IMR-90 (cell line): ENCODE measurements at regions not wholly inside any gene's neighbourhood (a gene's known extent, or its start where the extent isn't known, plus 50 kb on each side); places are given as distances from the start of the nearest gene placed in this dataset.
A peak's percentile ranks its signal among the peaks of the same experiment; 100 is the strongest.

Experiments
- ATAC-seq: fragments of 200-7000 bp; cut with Tn5 transposase; 2 replicates; pipeline ENCODE4 v1.9.1; 2020; ENCODE audit warnings: low read depth, mild to moderate bottlenecking, moderate library complexity
- BruUV-seq: library from RNA; stranded (reverse); fragments of 400-500 nt; replicated peaks from 2 replicates; lab custom pipeline; 2021; lab: Mats Ljungman, UMichigan
- CTCF ChIA-PET: fragments of 300-600 bp; formaldehyde crosslinking; extraction: SDS; loops from one replicate; lab custom pipeline; 2021; ENCODE audit warnings: antibody characterized with exemption; lab: Yijun Ruan, JAX
- POLR2A ChIA-PET: fragments of 300-600 bp; sonication (Branson Sonifier 250); formaldehyde crosslinking; loops from one replicate; lab custom pipeline; 2022; ENCODE audit warnings: antibody characterized with exemption; ENCODE audit not compliant: unreplicated experiment; lab: Charles Lee
- DNase-seq: peaks from one replicate; pipeline ENCODE4 v3.0.0; 2013
- H2AFZ ChIP-seq: replicated peaks from 2 replicates; pipeline ENCODE3; 2013; ENCODE audit warnings: low read length, mild to moderate bottlenecking; ENCODE audit not compliant: poor library complexity
- H2AK5ac ChIP-seq: 2 replicates; pipeline ENCODE4 v1.6.1; 2013; ENCODE audit warnings: low read depth, low read length, inconsistent platforms
- H2AK9ac ChIP-seq: replicated peaks from 2 replicates; pipeline ENCODE3; 2013; ENCODE audit warnings: mild to moderate bottlenecking, low read depth, low read length, moderate library complexity; ENCODE audit not compliant: poor library complexity
- H2BK120ac ChIP-seq: 2 replicates; pipeline ENCODE4 v1.6.1; 2013; ENCODE audit warnings: low read depth, low read length, inconsistent platforms
- H2BK15ac ChIP-seq: 3 replicates; pipeline ENCODE4 v1.6.1; 2013; ENCODE audit warnings: low read depth, low read length, inconsistent platforms
- H2BK20ac ChIP-seq: 2 replicates; pipeline ENCODE4 v1.6.1; 2013; ENCODE audit warnings: low read depth, mild to moderate bottlenecking, inconsistent platforms, low read length, moderate library complexity
- H2BK5ac ChIP-seq: 2 replicates; pipeline ENCODE4 v1.6.1; 2013; ENCODE audit warnings: mild to moderate bottlenecking, low read depth, low read length, inconsistent platforms; ENCODE audit not compliant: poor library complexity, severe bottlenecking
- H3K14ac ChIP-seq: replicated peaks from 2 replicates; pipeline ENCODE4 v1.6.1; 2013; ENCODE audit warnings: low read depth, low read length, inconsistent platforms
- H3K18ac ChIP-seq: 2 replicates; pipeline ENCODE4 v1.6.1; 2013; ENCODE audit warnings: low read depth, low read length, control low read depth
- H3K23ac ChIP-seq: 2 replicates; pipeline ENCODE4 v1.6.1; 2013; ENCODE audit warnings: low read depth, low read length, inconsistent platforms
- H3K27ac ChIP-seq: 2 replicates; pipeline ENCODE4 v1.5.1; 2013; ENCODE audit warnings: mild to moderate bottlenecking, control low read depth, low read length; ENCODE audit not compliant: insufficient read depth
- H3K27me3 ChIP-seq: 2 replicates; pipeline ENCODE4 v1.6.1; 2013; ENCODE audit warnings: low read length; ENCODE audit not compliant: control insufficient read depth, insufficient read depth
- H3K36me3 ChIP-seq: 2 replicates; pipeline ENCODE4 v1.6.1; 2013; ENCODE audit warnings: low read length, mixed read lengths; ENCODE audit not compliant: control insufficient read depth, insufficient read depth
- H3K4ac ChIP-seq: 2 replicates; pipeline ENCODE4 v1.6.1; 2013; ENCODE audit warnings: low read depth, low read length, inconsistent platforms
- H3K4me1 ChIP-seq: 2 replicates; pipeline ENCODE4 v1.6.1; 2013; ENCODE audit warnings: low read length, mixed read lengths; ENCODE audit not compliant: control insufficient read depth, insufficient read depth
- H3K4me2 ChIP-seq: 2 replicates; pipeline ENCODE4 v1.6.1; 2013; ENCODE audit warnings: low read depth, mild to moderate bottlenecking, control low read depth, low read length, moderate library complexity
- H3K4me3 ChIP-seq: 2 replicates; pipeline ENCODE4 v1.5.1; 2013; ENCODE audit warnings: low read depth, mild to moderate bottlenecking, control low read depth, low read length, moderate library complexity; ENCODE audit not compliant: insufficient read depth
- H3K56ac ChIP-seq: 2 replicates; pipeline ENCODE4 v1.6.1; 2013; ENCODE audit warnings: low read length, inconsistent platforms; ENCODE audit not compliant: insufficient read depth; ENCODE audit errors: extremely low read depth
- H3K79me1 ChIP-seq, 2 experiments: 2 replicates each; pipeline ENCODE4 v1.6.1; 2013; ENCODE audit warnings: low read length in 2 of 2, inconsistent platforms in 1 of 2, low read depth in 1 of 2
- H3K9ac ChIP-seq: 2 replicates; pipeline ENCODE4 v1.6.1; 2013; ENCODE audit warnings: low read depth, low read length, control low read depth
- H3K9me1 ChIP-seq: 2 replicates; pipeline ENCODE4 v1.6.1; 2013; ENCODE audit warnings: low read length, inconsistent platforms; ENCODE audit not compliant: insufficient read depth
- H3K9me3 ChIP-seq: 2 replicates; pipeline ENCODE4 v1.6.1; 2013; ENCODE audit warnings: low read length; ENCODE audit not compliant: control insufficient read depth, insufficient read depth
- H4K20me1 ChIP-seq: 2 replicates; pipeline ENCODE4 v1.6.1; 2013; ENCODE audit warnings: low read length, inconsistent platforms; ENCODE audit not compliant: insufficient read depth
- H4K5ac ChIP-seq: 2 replicates; pipeline ENCODE4 v1.6.1; 2013; ENCODE audit warnings: mild to moderate bottlenecking, low read depth, low read length, control low read depth
- H4K8ac ChIP-seq, 2 experiments: 2 replicates each; pipeline ENCODE4 v1.6.1; 2013; ENCODE audit warnings: low read depth in 2 of 2, low read length in 2 of 2, control low read depth in 1 of 2, inconsistent platforms in 1 of 2
- H4K91ac ChIP-seq: 2 replicates; pipeline ENCODE4 v1.6.1; 2013; ENCODE audit warnings: low read depth, low read length, inconsistent platforms; ENCODE audit not compliant: insufficient read depth
- NFE2L2 ChIP-seq: fragments of 150-350 bp; IDR thresholded peaks from 2 replicates; pipeline ENCODE4 v1.6.1; 2016; ENCODE audit warnings: low read depth, mild to moderate bottlenecking, low read length
- RAD21 ChIP-seq: IDR thresholded peaks from 2 replicates; pipeline ENCODE4 v1.6.1; 2012; ENCODE audit warnings: low read length, improper control_type of control experiment
- WGBS, 2 experiments: methylation state at CpG; one replicate each; pipeline versions ENCODE4 v1.1.5 to v1.1.7; 2013; ENCODE audit warnings: missing lambda C conversion rate in 2 of 2; ENCODE audit not compliant: insufficient read length in 1 of 2; ENCODE audit errors: extremely low coverage in 2 of 2; 5-methylcytosine and 5-hydroxymethylcytosine counted together
- dilution Hi-C: fragments of 300-500 bp; cut with HindIII; formaldehyde crosslinking; loops from one replicate; pipeline ENCODE4 v1.14.3; 2018; ENCODE audit warnings: low sequenced_read_pairs; ENCODE audit not compliant: unreplicated experiment
- in situ Hi-C: fragments of 300-500 bp; cut with MboI; formaldehyde crosslinking; loops from 3 replicates; pipeline ENCODE4 v1.14.3; 2019; ENCODE audit warnings: low sequenced_read_pairs, inconsistent platforms, mixed read lengths
- intact Hi-C: fragments of 100-400 bp; cut with micrococcal nuclease; formaldehyde crosslinking; loops from 2 replicates; pipeline ENCODE4 v1.10.0; 2022

DNA sequence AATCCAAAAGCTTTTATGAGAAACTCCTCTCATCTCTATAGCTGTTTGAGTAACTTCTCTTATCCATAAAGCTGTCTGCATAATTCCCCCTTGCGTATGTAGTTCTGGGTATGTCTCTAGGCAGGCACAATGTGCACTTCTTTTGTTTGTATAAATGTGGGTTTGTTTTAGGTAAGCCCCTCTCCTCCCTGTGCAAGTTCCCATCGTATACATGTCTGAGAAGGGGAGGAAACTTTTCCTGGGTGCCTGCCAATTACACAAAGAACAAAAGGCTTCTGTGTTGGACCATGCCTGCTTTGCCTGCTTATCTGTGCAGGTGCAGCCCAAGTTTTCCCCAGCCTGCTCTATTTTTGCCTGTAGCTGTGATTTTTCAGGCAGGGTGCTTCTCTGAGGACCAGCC, 96.7 kb downstream of the CCER1 start:
- ATAC-seq (no peak), DNase-seq (peak; percentile 24)
- Histone ChIP-seq H4K91ac (no peak overlapping the region), H3K79me1 (no peaks in the 10 kb centered on the region), H2BK15ac (no peak overlapping the region), H3K27ac (no peak overlapping the region), H3K36me3 (no peaks in the 10 kb centered on the region), H4K20me1 (no peaks in the 10 kb centered on the region), H3K18ac (no peak overlapping the region), H3K4ac (no peak overlapping the region), H3K4me2 (no peak overlapping the region), H3K14ac (no peak overlapping the region), H3K4me1 (no peaks in the 10 kb centered on the region), H3K9me3 (no peaks in the 10 kb centered on the region), H3K23ac (no peak overlapping the region), H3K56ac (no peak overlapping the region), H3K4me3 (no peak overlapping the region), H2BK20ac (no peak overlapping the region), H2BK120ac (no peak overlapping the region), H4K8ac (no peak overlapping the region), H2AK5ac (no peak overlapping the region), H3K9ac (no peak overlapping the region), H2BK5ac (no peak overlapping the region), H2AFZ (no peak overlapping the region), H3K9me1 (no peaks in the 10 kb centered on the region), H3K27me3 (no peaks in the 10 kb centered on the region), H4K5ac (no peak overlapping the region), H2AK9ac (no peak overlapping the region)
- POLR2A ChIA-PET: no interaction called here
- BruUV-seq: no TSS peak
- no peak for TF ChIP-seq NFE2L2
- no peak for TF ChIP-seq RAD21
- dilution Hi-C loops (no loop called here), intact Hi-C loops (loop anchor here (5.0 kb wide), 1 partner anchor 509 kb away; no protein-coding TSS in a partner anchor), in situ Hi-C loops (no loop called here)
- CTCF ChIA-PET: interaction anchor here (0.6 kb wide), 1 partner anchor 326 kb away, joined by 3 read pairs; no protein-coding TSS in a partner anchor
- no CpG with 5 or more reads among the region's 2 CpGs for WGBS, 2 experiments
